Smooth muscle cell (in vitro differentiated cells): ENCODE measurements at regions not wholly inside any gene's neighbourhood (a gene's known extent, or its start where the extent isn't known, plus 50 kb on each side); places are given as distances from the start of the nearest gene placed in this dataset.

ENCODE experiments used
- DNase-seq: peaks from one replicate; lab custom pipeline; 2025; ENCODE audit not compliant: unreplicated experiment; lab: John Stamatoyannopoulos, UW
- H2AFZ ChIP-seq: fragments of 200-600 bp; sonication (generic); 2 replicates; pipeline ENCODE4 v1.6.0; 2016; ENCODE audit warnings: antibody characterized with exemption, low read depth, mild to moderate bottlenecking
- H3F3A ChIP-seq: fragments of 200-600 bp; sonication (generic); 2 replicates; pipeline ENCODE4 v1.6.0; 2017; ENCODE audit warnings: antibody characterized with exemption, low read depth
- H3K27ac ChIP-seq: fragments of 200-600 bp; sonication (generic); 2 replicates; pipeline ENCODE4 v1.5.1; 2016; ENCODE audit warnings: low read depth, mild to moderate bottlenecking
- H3K27me3 ChIP-seq: fragments of 200-600 bp; sonication (generic); 2 replicates; pipeline ENCODE4 v1.6.1; 2016; ENCODE audit warnings: low read depth, mild to moderate bottlenecking
- H3K36me3 ChIP-seq: fragments of 200-600 bp; sonication (generic); 2 replicates; pipeline ENCODE4 v1.5.1; 2016; ENCODE audit warnings: low read depth
- H3K4me1 ChIP-seq: fragments of 200-600 bp; sonication (generic); 2 replicates; pipeline ENCODE4 v1.5.1; 2016; ENCODE audit warnings: low read depth
- H3K4me2 ChIP-seq: fragments of 200-600 bp; sonication (generic); 2 replicates; pipeline ENCODE4 v1.6.0; 2016; ENCODE audit warnings: mild to moderate bottlenecking
- H3K4me3 ChIP-seq: fragments of 200-600 bp; sonication (generic); 2 replicates; pipeline ENCODE4 v1.5.1; 2016; ENCODE audit warnings: mild to moderate bottlenecking
- H3K79me2 ChIP-seq: fragments of 200-600 bp; sonication (generic); 2 replicates; pipeline ENCODE4 v1.6.0; 2016; ENCODE audit warnings: low read depth, mild to moderate bottlenecking
- H3K9ac ChIP-seq: fragments of 200-600 bp; sonication (generic); 2 replicates; pipeline ENCODE4 v1.6.0; 2016; ENCODE audit warnings: low read depth
- H3K9me3 ChIP-seq: fragments of 200-600 bp; sonication (generic); replicated peaks from 2 replicates; pipeline ENCODE4 v1.5.1; 2016; ENCODE audit warnings: low read depth
- H4K20me1 ChIP-seq: fragments of 200-600 bp; sonication (generic); 2 replicates; pipeline ENCODE4 v1.6.0; 2016; ENCODE audit warnings: low read depth
- WGBS: methylation state at CpG from one replicate; pipeline ENCODE4 v1.1.7; 2016; ENCODE audit warnings: low lambda C conversion rate; 5-methylcytosine and 5-hydroxymethylcytosine counted together
- TF ChIP-seq, protein P1 (sequence below): fragments of 200-600 bp; sonication (generic); IDR thresholded peaks from 2 replicates; pipeline ENCODE4 v1.5.1; 2017; ENCODE audit warnings: borderline replicate concordance, mild to moderate bottlenecking, antibody characterized with exemption; ENCODE audit not compliant: insufficient read depth, poor library complexity, severe bottlenecking

DNA sequence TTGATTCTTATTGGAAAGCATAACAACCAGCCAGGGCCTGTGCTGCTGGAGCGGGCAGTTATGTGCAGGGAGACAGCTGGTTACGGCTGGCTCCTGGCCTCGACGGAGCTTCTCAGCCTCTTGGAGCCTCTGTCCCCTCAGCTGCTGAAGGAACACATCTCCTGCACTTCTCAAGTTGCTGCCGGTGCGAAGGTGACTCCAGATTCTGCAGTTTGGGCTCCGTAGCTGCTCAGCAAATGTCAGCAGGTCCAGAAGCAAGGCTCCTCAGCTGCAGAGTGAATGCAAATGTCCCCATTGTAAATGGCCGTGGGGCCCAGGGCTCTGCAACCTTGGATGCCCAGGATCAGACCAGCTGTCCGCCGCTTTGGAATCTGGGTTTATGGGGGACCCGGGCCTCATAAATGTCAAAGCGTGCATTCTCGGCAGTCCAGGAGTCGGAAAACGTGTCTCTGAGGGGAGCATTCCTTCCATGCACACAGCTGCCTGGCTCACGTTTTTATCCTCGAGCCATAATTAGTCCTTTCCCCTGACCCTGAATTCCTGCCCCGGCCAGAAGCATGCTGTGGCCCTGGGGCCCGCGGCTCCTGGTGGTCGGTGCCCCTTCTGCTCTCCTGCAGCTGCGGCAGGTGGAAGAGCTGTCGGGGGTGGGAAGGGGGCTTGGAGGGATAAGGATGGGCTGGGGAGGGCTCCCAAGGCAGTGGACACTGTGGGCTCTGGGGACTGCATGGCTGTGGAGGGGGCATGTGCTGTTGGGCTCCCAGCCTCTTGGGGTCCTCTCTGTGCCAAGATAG, 106.0 kb downstream of the KIF26A start:
- H4K20me1 ChIP-seq = no peaks in the 10 kb centered on the region
- no peak overlapping the region for H3K9ac ChIP-seq
- TF ChIP-seq, protein P1, sequence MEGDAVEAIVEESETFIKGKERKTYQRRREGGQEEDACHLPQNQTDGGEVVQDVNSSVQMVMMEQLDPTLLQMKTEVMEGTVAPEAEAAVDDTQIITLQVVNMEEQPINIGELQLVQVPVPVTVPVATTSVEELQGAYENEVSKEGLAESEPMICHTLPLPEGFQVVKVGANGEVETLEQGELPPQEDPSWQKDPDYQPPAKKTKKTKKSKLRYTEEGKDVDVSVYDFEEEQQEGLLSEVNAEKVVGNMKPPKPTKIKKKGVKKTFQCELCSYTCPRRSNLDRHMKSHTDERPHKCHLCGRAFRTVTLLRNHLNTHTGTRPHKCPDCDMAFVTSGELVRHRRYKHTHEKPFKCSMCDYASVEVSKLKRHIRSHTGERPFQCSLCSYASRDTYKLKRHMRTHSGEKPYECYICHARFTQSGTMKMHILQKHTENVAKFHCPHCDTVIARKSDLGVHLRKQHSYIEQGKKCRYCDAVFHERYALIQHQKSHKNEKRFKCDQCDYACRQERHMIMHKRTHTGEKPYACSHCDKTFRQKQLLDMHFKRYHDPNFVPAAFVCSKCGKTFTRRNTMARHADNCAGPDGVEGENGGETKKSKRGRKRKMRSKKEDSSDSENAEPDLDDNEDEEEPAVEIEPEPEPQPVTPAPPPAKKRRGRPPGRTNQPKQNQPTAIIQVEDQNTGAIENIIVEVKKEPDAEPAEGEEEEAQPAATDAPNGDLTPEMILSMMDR = no peak
- no peak overlapping the region for H3K4me3 ChIP-seq
- H3K4me1 ChIP-seq = no peaks in the 10 kb centered on the region
- H3K9me3 ChIP-seq = peaks cover 3% of the 10 kb centered on the region
- no peaks in the 10 kb centered on the region for H3K36me3 ChIP-seq
- H3K27me3 ChIP-seq = no peaks in the 10 kb centered on the region
- H2AFZ ChIP-seq = no peak overlapping the region
- no peak overlapping the region for H3K4me2 ChIP-seq
- no peak overlapping the region for H3K27ac ChIP-seq
- no peaks in the 10 kb centered on the region for H3K79me2 ChIP-seq
- DNase-seq = no peak
- 86% methylated on average over 23 of the region's 23 CpGs for WGBS
- H3F3A ChIP-seq = no peaks in the 10 kb centered on the region

DNA sequence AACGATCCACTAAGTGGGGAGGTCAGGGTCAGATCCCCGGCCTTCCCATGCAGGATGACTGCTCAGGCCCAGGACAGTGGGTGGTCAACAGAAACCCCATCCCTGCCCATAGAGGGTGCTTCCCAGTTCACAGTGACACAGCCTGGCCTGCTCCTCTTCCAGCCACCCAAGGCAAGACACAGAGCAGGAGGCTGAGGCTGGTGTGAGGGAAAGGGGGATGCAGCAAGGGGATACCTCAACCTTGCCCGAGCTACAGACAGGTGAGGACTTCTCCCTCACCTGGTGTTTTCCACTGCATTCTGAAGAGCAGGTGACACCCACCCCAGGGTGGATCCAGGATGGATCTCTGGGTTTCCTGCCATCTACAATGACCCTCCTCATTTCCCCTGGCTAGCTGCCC, 106.7 kb downstream of the KIF26A start:
- H3K79me2 ChIP-seq = no peaks in the 10 kb centered on the region
- H4K20me1 ChIP-seq = no peaks in the 10 kb centered on the region
- no peak overlapping the region for H3K4me3 ChIP-seq
- no peaks in the 10 kb centered on the region for H3K36me3 ChIP-seq
- no peaks in the 10 kb centered on the region for H3F3A ChIP-seq
- no peak overlapping the region for H3K4me2 ChIP-seq
- TF ChIP-seq, protein P1 = no peak
- H3K27me3 ChIP-seq = no peaks in the 10 kb centered on the region
- peaks cover 3% of the 10 kb centered on the region for H3K9me3 ChIP-seq
- no peak overlapping the region for H2AFZ ChIP-seq
- H3K27ac ChIP-seq = no peak overlapping the region
- no peaks in the 10 kb centered on the region for H3K4me1 ChIP-seq
- H3K9ac ChIP-seq = no peak overlapping the region
- DNase-seq = no peak
- 94% methylated on average over 3 of the region's 3 CpGs for WGBS

DNA sequence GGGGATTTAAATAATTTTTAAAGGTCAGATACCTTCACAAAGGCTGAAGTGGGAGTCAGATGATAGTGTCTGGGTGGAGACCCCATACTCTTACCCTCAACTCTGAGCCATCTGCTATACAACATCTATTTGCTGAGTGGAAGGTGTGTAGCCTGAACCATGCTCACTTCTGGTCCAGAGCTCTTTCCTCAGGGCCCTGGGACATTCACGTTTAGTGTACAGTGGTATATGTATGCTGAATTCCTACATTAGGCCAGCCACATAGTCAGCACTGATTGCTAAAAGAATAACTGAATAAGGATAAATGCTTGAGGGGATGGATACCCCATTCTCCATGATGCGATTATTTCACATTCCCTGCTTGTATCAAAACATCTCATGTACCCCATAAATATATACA, 107.3 kb downstream of the KIF26A start:
- no peaks in the 10 kb centered on the region for H3F3A ChIP-seq
- H3K27ac ChIP-seq = no peak overlapping the region
- no peak overlapping the region for H3K9ac ChIP-seq
- H3K4me2 ChIP-seq = no peak overlapping the region
- H3K79me2 ChIP-seq = no peaks in the 10 kb centered on the region
- H4K20me1 ChIP-seq = no peaks in the 10 kb centered on the region
- H3K4me3 ChIP-seq = no peak overlapping the region
- no peaks in the 10 kb centered on the region for H3K27me3 ChIP-seq
- no peak overlapping the region for H2AFZ ChIP-seq
- H3K9me3 ChIP-seq = peaks cover 3% of the 10 kb centered on the region
- no peaks in the 10 kb centered on the region for H3K36me3 ChIP-seq
- H3K4me1 ChIP-seq = no peaks in the 10 kb centered on the region
- TF ChIP-seq, protein P1 = no peak
- WGBS = 97% methylated on average over 2 of the region's 2 CpGs
- DNase-seq = no peak
